Neutrophil (primary cell): ENCODE measurements at regions not wholly inside any gene's neighbourhood (a gene's known extent, or its start where the extent isn't known, plus 50 kb on each side); places are given as distances from the start of the nearest gene placed in this dataset.
"Not testable (repeated sequence)": the region's sequence is repeated elsewhere in the genome, so short reads cannot be mapped to it uniquely, and the experiment has no call there.

Experiments used
- H3K27ac ChIP-seq: fragments of 200-600 bp; sonication (generic); 2 replicates; pipeline ENCODE4 v1.5.1; 2016; ENCODE audit warnings: mild to moderate bottlenecking, moderate library complexity
- H3K27me3 ChIP-seq: fragments of 200-600 bp; sonication (generic); 2 replicates; pipeline ENCODE4 v1.6.0; 2016; ENCODE audit warnings: mild to moderate bottlenecking
- H3K36me3 ChIP-seq: fragments of 200-600 bp; sonication (generic); 2 replicates; pipeline ENCODE4 v1.5.1; 2017
- H3K4me1 ChIP-seq, 2 experiments: fragments of 200-600 bp in 1 of 2; sonication (generic) in 1 of 2; 1 replicate in 1 of 2; 2 replicates in 1 of 2; pipeline versions ENCODE4 v1.5.1 to v1.6.1; 2013 to 2016; ENCODE audit warnings: low read depth in 1 of 2, low read length in 1 of 2, mild to moderate bottlenecking in 1 of 2, moderate library complexity in 1 of 2; ENCODE audit not compliant: control insufficient read depth in 1 of 2, insufficient read depth in 1 of 2
- H3K4me3 ChIP-seq, 2 experiments: fragments of 200-600 bp in 1 of 2; sonication (generic) in 1 of 2; 1 replicate in 1 of 2; 2 replicates in 1 of 2; pipeline ENCODE4 v1.5.1; 2013 to 2016; ENCODE audit warnings: low read depth in 1 of 2, low read length in 1 of 2, mild to moderate bottlenecking in 1 of 2, moderate library complexity in 1 of 2
- H3K9me3 ChIP-seq: fragments of 200-600 bp; sonication (generic); 2 replicates; pipeline ENCODE4 v1.5.1; 2016
- CTCF ChIP-seq: fragments of 200-600 bp; sonication (generic); IDR thresholded peaks from 2 replicates; pipeline ENCODE4 v1.5.1; 2016; ENCODE audit warnings: antibody characterized with exemption

GRCh38 chr16:31975826-31976419, 102.3 kb downstream of the ZNF267 start:
- not testable (repeated sequence) for H3K27ac ChIP-seq

GRCh38 chr16:31978463-31978862, 104.9 kb downstream of the ZNF267 start:
- not testable (repeated sequence) for H3K36me3 ChIP-seq, H3K27ac ChIP-seq, H3K4me3 ChIP-seq, H3K9me3 ChIP-seq, H3K27me3 ChIP-seq, H3K4me1 ChIP-seq

More at GRCh38 chr16:31975826-31976419, 102.3 kb downstream of the ZNF267 start:
- H3K4me1 ChIP-seq, H3K36me3 ChIP-seq, H3K27me3 ChIP-seq, H3K4me3 ChIP-seq, H3K9me3 ChIP-seq: not testable (repeated sequence)

- not testable (repeated sequence) for H3K36me3 ChIP-seq, H3K27me3 ChIP-seq, H3K9me3 ChIP-seq, H3K27ac ChIP-seq, H3K4me1 ChIP-seq, H3K4me3 ChIP-seq
Observed at GRCh38 chr16:31981739-31982138, 108.1 kb downstream of the ZNF267 start.

- not testable (repeated sequence) for H3K4me3 ChIP-seq, H3K36me3 ChIP-seq, H3K27ac ChIP-seq, H3K9me3 ChIP-seq, H3K4me1 ChIP-seq, H3K27me3 ChIP-seq
Observed at GRCh38 chr16:31982986-31983385, 109.4 kb downstream of the ZNF267 start.

GRCh38 chr16:31983666-31984065, 110.1 kb downstream of the ZNF267 start:
- H3K9me3 ChIP-seq, H3K4me3 ChIP-seq, H3K4me1 ChIP-seq, H3K36me3 ChIP-seq, H3K27ac ChIP-seq, H3K27me3 ChIP-seq: not testable (repeated sequence)

GRCh38 chr16:31986895-31987294, 113.3 kb downstream of the ZNF267 start:
- not testable (repeated sequence) for H3K27me3 ChIP-seq, H3K4me3 ChIP-seq, H3K36me3 ChIP-seq, H3K9me3 ChIP-seq, H3K4me1 ChIP-seq, H3K27ac ChIP-seq

- not testable (repeated sequence) for H3K9me3 ChIP-seq, H3K27ac ChIP-seq, H3K36me3 ChIP-seq, H3K4me3 ChIP-seq, H3K4me1 ChIP-seq, H3K27me3 ChIP-seq
- peak; percentile 52 for TF ChIP-seq CTCF
Observed at GRCh38 chr16:31988595-31989581, 115.3 kb downstream of the ZNF267 start.

GRCh38 chr16:31990261-31990660, 116.7 kb downstream of the ZNF267 start:
- not testable (repeated sequence) for H3K27me3 ChIP-seq, H3K4me1 ChIP-seq, H3K27ac ChIP-seq, H3K9me3 ChIP-seq, H3K36me3 ChIP-seq, H3K4me3 ChIP-seq

- not testable (repeated sequence) for H3K27ac ChIP-seq, H3K27me3 ChIP-seq, H3K4me1 ChIP-seq, H3K9me3 ChIP-seq, H3K4me3 ChIP-seq, H3K36me3 ChIP-seq
Observed at GRCh38 chr16:31990980-31991379, 117.4 kb downstream of the ZNF267 start.

GRCh38 chr16:31996325-31996724, 122.7 kb downstream of the ZNF267 start:
- H3K27me3 ChIP-seq, H3K4me1 ChIP-seq, H3K27ac ChIP-seq, H3K9me3 ChIP-seq, H3K36me3 ChIP-seq, H3K4me3 ChIP-seq: not testable (repeated sequence)

GRCh38 chr16:32002496-32002895, 128.9 kb downstream of the ZNF267 start:
- H3K36me3 ChIP-seq, H3K27ac ChIP-seq, H3K4me3 ChIP-seq, H3K27me3 ChIP-seq, H3K4me1 ChIP-seq, H3K9me3 ChIP-seq: not testable (repeated sequence)

- H3K27ac ChIP-seq, H3K4me1 ChIP-seq, H3K9me3 ChIP-seq, H3K4me3 ChIP-seq, H3K36me3 ChIP-seq, H3K27me3 ChIP-seq: not testable (repeated sequence)
Observed at GRCh38 chr16:32003819-32004218, 130.2 kb downstream of the ZNF267 start.
